Testis (tissue), 2 donors: ENCODE measurements at regions not wholly inside any gene's neighbourhood (a gene's known extent, or its start where the extent isn't known, plus 50 kb on each side); places are given as distances from the start of the nearest gene placed in this dataset.

ENCODE experiments used
- CTCF ChIP-seq, 3 experiments: fragments of 450-650 bp in 2 of 3; fragments of 200-600 bp in 1 of 3; sonication (generic) in 1 of 3; IDR thresholded peaks; one replicate each; pipeline ENCODE4 v1.5.1; 2016 to 2019; ENCODE audit warnings: antibody characterized with exemption in 3 of 3, mild to moderate bottlenecking in 2 of 3, moderate library complexity in 1 of 3
- POLR2A ChIP-seq: fragments of 450-650 bp; IDR thresholded peaks from one replicate; pipeline ENCODE4 v1.6.1; 2017; ENCODE audit warnings: antibody characterized with exemption, mild to moderate bottlenecking, moderate library complexity

DNA sequence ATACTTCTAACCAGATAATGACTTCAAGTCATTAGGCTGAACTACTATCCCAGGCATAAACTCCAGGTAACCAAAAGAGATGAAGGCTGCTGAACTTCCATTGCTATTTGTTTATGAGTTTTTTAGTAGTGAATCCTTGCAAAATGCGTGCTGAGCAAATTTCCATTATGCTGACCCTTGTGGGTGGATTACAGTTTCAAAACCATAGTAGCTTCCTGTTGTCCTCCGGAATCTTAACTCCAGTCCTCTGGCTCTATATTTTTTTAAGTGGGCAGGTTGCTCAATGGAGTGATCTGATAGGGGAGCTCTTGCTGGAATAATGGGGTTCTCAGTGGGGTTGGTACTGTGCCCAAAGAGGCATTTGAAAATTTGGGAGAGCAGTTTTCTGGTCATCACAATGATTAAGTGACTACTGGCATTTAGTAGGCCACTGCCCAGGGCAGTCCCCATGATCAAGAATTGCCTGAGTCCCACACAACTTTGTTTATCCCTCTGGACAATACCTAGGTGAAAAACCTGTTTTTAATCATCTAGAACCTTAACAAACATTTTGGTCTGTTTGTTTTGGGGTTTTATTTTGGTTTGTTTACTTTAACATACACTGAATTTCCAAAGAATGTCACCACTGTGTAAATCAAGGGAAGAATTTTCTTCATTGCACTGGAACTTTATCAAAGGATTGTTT lies 302.3 kb upstream of the GATB start:
- no peak for TF ChIP-seq CTCF (IDR thresholded peaks at IDR 0.05)
- no peak for TF ChIP-seq POLR2A
